GM12878 (cell line): ENCODE measurements at regions not wholly inside any gene's neighbourhood (a gene's known extent, or its start where the extent isn't known, plus 50 kb on each side); places are given as distances from the start of the nearest gene placed in this dataset.

ENCODE experiments used
- ATAC-seq: fragments of 200-7000 bp; cut with Tn5 transposase; 3 replicates; pipeline ENCODE4 v1.9.1; 2020; ENCODE audit warnings: mild to moderate bottlenecking, moderate library complexity
- BruUV-seq: library from RNA; stranded (reverse); fragments of 400-500 nt; replicated peaks from 2 replicates; lab custom pipeline; 2021; lab: Mats Ljungman, UMichigan
- CTCF ChIA-PET: fragments of 300-600 bp; sonication (Branson Sonifier 250); formaldehyde crosslinking; extraction: SDS; loops from one replicate; lab custom pipeline; 2021; ENCODE audit warnings: inconsistent platforms; lab: Yijun Ruan, JAX
- POLR2A ChIA-PET: fragments of 350-600 bp; formaldehyde crosslinking; extraction: SDS; loops from one replicate; lab custom pipeline; 2021; ENCODE audit warnings: inconsistent platforms; lab: Charles Lee
- RAD21 ChIA-PET: fragments of 300-600 bp; sonication (Branson Sonifier 250); formaldehyde crosslinking; loops from one replicate; lab custom pipeline; 2023; ENCODE audit warnings: antibody characterized with exemption; ENCODE audit not compliant: unreplicated experiment; lab: Charles Lee
- SMC1A ChIA-PET: fragments of 300-600 bp; sonication (Branson Sonifier 250); formaldehyde crosslinking; loops from one replicate; lab custom pipeline; 2023; ENCODE audit not compliant: unreplicated experiment, uncharacterized antibody; lab: Charles Lee
- DNase-seq: peaks from one replicate; pipeline ENCODE4 v3.0.0-alpha.2; 2011; ENCODE audit warnings: low read depth, low spot score
- FAIRE-seq: peaks from 3 replicates; lab custom pipeline; 2011; peaks lifted over from hg19 to GRCh38; lab: Jason Lieb, UNC
- H2AFZ ChIP-seq: 2 replicates; pipeline ENCODE4 v1.6.0; 2011; ENCODE audit warnings: low read depth, low read length, control low read depth; ENCODE audit not compliant: control insufficient read depth
- H3K27ac ChIP-seq: 2 replicates; pipeline ENCODE4 v1.5.1; 2011; ENCODE audit warnings: control low read depth; ENCODE audit not compliant: control insufficient read depth, insufficient read depth
- H3K27me3 ChIP-seq, 2 experiments: replicated peaks in 1 of 2; 2 replicates each; pipeline versions ENCODE4 v1.6.0 to v1.6.1; 2011; ENCODE audit warnings: low read length in 1 of 2; ENCODE audit not compliant: control insufficient read depth in 2 of 2, insufficient read depth in 2 of 2
- H3K36me3 ChIP-seq, 2 experiments: 2 replicates each; pipeline ENCODE4 v1.5.1; 2011; ENCODE audit warnings: low read length in 1 of 2; ENCODE audit not compliant: control insufficient read depth in 2 of 2, insufficient read depth in 2 of 2
- H3K4me1 ChIP-seq: 2 replicates; pipeline ENCODE4 v1.6.1; 2011; ENCODE audit warnings: mild to moderate bottlenecking, low read length, moderate library complexity, mixed read lengths; ENCODE audit not compliant: control insufficient read depth, insufficient read depth
- H3K4me2 ChIP-seq: 2 replicates; pipeline ENCODE4 v1.6.0; 2011; ENCODE audit warnings: control low read depth; ENCODE audit not compliant: control insufficient read depth, insufficient read depth
- H3K4me3 ChIP-seq: fragments of 200-600 bp; sonication (generic); 2 replicates; pipeline ENCODE4 v1.5.1; 2016
- H3K79me2 ChIP-seq: 2 replicates; pipeline ENCODE4 v1.6.0; 2011; ENCODE audit warnings: low read length; ENCODE audit not compliant: control insufficient read depth, insufficient read depth
- H3K9ac ChIP-seq: 2 replicates; pipeline ENCODE4 v1.8.0; 2011; ENCODE audit warnings: low read length, control low read depth, mixed read lengths; ENCODE audit not compliant: control insufficient read depth, insufficient read depth
- H3K9me3 ChIP-seq: replicated peaks from 3 replicates; pipeline ENCODE4 v1.5.1; 2011; ENCODE audit warnings: mild to moderate bottlenecking, low read length; ENCODE audit not compliant: control insufficient read depth, insufficient read depth
- H4K20me1 ChIP-seq: 2 replicates; pipeline ENCODE4 v1.6.0; 2011; ENCODE audit not compliant: control insufficient read depth, insufficient read depth
- CUX1 ChIP-seq: IDR thresholded peaks from 2 replicates; pipeline ENCODE4 v1.6.1; 2012; ENCODE audit warnings: improper control_type of control experiment, low read depth, low read length; ENCODE audit not compliant: insufficient replicate concordance
- E2F4 ChIP-seq: IDR thresholded peaks from 2 replicates; pipeline ENCODE4 v1.6.1; 2012; ENCODE audit warnings: low read depth, low read length, improper control_type of control experiment
- HDAC2 ChIP-seq: fragments of 200-600 bp; sonication (generic); IDR thresholded peaks from 2 replicates; pipeline ENCODE4 v1.6.1; 2017
- POLR2AphosphoS5 ChIP-seq: IDR thresholded peaks from 2 replicates; pipeline ENCODE4 v1.6.1; 2011; ENCODE audit warnings: mild to moderate bottlenecking, low read length, inconsistent platforms
- RCOR1 ChIP-seq: conservative IDR thresholded peaks from 2 replicates; pipeline ENCODE4 v1.6.1; 2012; ENCODE audit warnings: low read depth, low read length, improper control_type of control experiment
- RELA ChIP-seq: fragments of 450-650 bp; IDR thresholded peaks from 2 replicates; pipeline ENCODE4 v1.8.0; 2014; ENCODE audit warnings: borderline replicate concordance; ENCODE audit not compliant: partially characterized antibody
- SP1 ChIP-seq: IDR thresholded peaks from one replicate; pipeline ENCODE4 v1.6.1; 2011; ENCODE audit warnings: low read depth, low read length
- SUPT20H ChIP-seq: IDR thresholded peaks from 2 replicates; pipeline ENCODE4 v1.6.1; 2011; ENCODE audit warnings: low read depth, mild to moderate bottlenecking, low read length, moderate library complexity, borderline replicate concordance; ENCODE audit not compliant: control insufficient read depth
- TCF3 ChIP-seq: IDR thresholded peaks from 2 replicates; pipeline ENCODE4 v1.6.1; 2012; ENCODE audit warnings: low read depth, mild to moderate bottlenecking, low read length, borderline replicate concordance; ENCODE audit not compliant: insufficient read depth
- USF1 ChIP-seq: IDR thresholded peaks from 2 replicates; pipeline ENCODE4 v1.6.1; 2011; ENCODE audit warnings: borderline replicate concordance, low read depth, mild to moderate bottlenecking, moderate library complexity, mixed read lengths, low read length; ENCODE audit not compliant: insufficient read depth; ENCODE audit errors: extremely low read length
- ZNF207 ChIP-seq: fragments of 450-650 bp; IDR thresholded peaks from 2 replicates; pipeline ENCODE4 v1.6.1; 2014; ENCODE audit warnings: antibody characterized with exemption, mild to moderate bottlenecking, borderline replicate concordance
- ZNF274 ChIP-seq: IDR thresholded peaks from one replicate; pipeline ENCODE4 v1.8.0; 2011; ENCODE audit not compliant: insufficient read length, insufficient read depth
- WGBS: methylation state at CpG from one replicate; pipeline ENCODE4 v1.1.6; 2016; ENCODE audit warnings: low lambda C conversion rate; ENCODE audit not compliant: insufficient replicate concordance, insufficient coverage; ENCODE audit errors: missing lambda C conversion rate; 5-methylcytosine and 5-hydroxymethylcytosine counted together
- in situ Hi-C: fragments of 300-500 bp; cut with MboI; formaldehyde crosslinking; loops from 9 replicates; pipeline ENCODE4 v1.14.3; 2018; ENCODE audit warnings: mixed read lengths
- intact Hi-C: fragments of 100-400 bp; cut with micrococcal nuclease; formaldehyde crosslinking; loops from one replicate; pipeline ENCODE4 v1.14.2; 2022; ENCODE audit not compliant: unreplicated experiment
- TF ChIP-seq, protein P1 (sequence below): fragments of 450-650 bp; formaldehyde crosslinking; IDR thresholded peaks from 2 replicates; pipeline ENCODE4 v1.4.0; 2020; ENCODE audit warnings: mild to moderate bottlenecking, moderate library complexity

DNA sequence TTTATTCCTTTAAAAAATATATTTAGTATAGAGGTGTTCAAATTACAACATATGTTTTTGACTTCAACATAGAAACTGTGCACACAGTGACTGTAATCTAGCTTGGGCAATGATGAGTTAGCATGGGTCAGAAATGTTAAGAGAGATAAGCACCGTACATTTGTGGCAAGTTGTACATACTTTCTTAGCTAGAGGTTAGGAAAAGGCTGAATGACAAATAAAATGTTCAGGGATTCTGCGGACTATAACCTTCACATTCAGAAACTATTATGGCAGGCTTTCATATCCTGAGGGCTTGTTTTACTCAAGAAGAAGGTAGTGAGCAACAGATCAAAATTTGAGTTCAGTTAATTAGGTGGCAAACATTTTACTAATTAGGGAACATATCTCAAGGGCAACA is 379.7 kb upstream of the EPHA6 start:
- ChIA-PET POLR2A (no interaction called here), CTCF (no interaction called here), SMC1A (interaction anchor here (1.4 kb wide), 1 partner anchor 10 kb away, joined by 3 read pairs; no protein-coding TSS in a partner anchor), RAD21 (no interaction called here)
- DNase-seq (no peak), FAIRE-seq (no peak), ATAC-seq (no peak)
- Histone ChIP-seq H3K9ac (no peak overlapping the region), H3K36me3 (no peaks in the 10 kb centered on the region), H3K27ac (no peak overlapping the region), H3K4me3 (no peak overlapping the region), H3K9me3 (no peaks in the 10 kb centered on the region), H3K4me1 (no peaks in the 10 kb centered on the region), H3K27me3 (no peaks in the 10 kb centered on the region), H3K4me2 (no peak overlapping the region), H4K20me1 (no peaks in the 10 kb centered on the region), H2AFZ (no peak overlapping the region), H3K79me2 (no peaks in the 10 kb centered on the region)
- in situ Hi-C loops (no loop called here), intact Hi-C loops (no loop called here)
- 43% methylated on average over 2 of the region's 2 CpGs for WGBS
- BruUV-seq = no TSS peak
- TF ChIP-seq SP1 (no peak), ZNF207 (no peak), RCOR1 (no peak), SUPT20H (no peak), CUX1 (no peak), E2F4 (no peak), POLR2AphosphoS5 (no peak), TCF3 (no peak), HDAC2 (no peak), RELA (no peak), ZNF274 (no peak), USF1 (no peak)
- TF ChIP-seq, protein P1, sequence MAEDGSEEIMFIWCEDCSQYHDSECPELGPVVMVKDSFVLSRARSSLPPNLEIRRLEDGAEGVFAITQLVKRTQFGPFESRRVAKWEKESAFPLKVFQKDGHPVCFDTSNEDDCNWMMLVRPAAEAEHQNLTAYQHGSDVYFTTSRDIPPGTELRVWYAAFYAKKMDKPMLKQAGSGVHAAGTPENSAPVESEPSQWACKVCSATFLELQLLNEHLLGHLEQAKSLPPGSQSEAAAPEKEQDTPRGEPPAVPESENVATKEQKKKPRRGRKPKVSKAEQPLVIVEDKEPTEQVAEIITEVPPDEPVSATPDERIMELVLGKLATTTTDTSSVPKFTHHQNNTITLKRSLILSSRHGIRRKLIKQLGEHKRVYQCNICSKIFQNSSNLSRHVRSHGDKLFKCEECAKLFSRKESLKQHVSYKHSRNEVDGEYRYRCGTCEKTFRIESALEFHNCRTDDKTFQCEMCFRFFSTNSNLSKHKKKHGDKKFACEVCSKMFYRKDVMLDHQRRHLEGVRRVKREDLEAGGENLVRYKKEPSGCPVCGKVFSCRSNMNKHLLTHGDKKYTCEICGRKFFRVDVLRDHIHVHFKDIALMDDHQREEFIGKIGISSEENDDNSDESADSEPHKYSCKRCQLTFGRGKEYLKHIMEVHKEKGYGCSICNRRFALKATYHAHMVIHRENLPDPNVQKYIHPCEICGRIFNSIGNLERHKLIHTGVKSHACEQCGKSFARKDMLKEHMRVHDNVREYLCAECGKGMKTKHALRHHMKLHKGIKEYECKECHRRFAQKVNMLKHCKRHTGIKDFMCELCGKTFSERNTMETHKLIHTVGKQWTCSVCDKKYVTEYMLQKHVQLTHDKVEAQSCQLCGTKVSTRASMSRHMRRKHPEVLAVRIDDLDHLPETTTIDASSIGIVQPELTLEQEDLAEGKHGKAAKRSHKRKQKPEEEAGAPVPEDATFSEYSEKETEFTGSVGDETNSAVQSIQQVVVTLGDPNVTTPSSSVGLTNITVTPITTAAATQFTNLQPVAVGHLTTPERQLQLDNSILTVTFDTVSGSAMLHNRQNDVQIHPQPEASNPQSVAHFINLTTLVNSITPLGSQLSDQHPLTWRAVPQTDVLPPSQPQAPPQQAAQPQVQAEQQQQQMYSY (CRISPR knock-in tag) = no peak
